Activated CD8-positive, alpha-beta T cell treated with anti-CD3 and anti-CD28 coated beads, Interleukin-2, amount 10 ng/mL, durations not matched to agents 7 days and 5 days (primary cell): ENCODE measurements at regions not wholly inside any gene's neighbourhood (a gene's known extent, or its start where the extent isn't known, plus 50 kb on each side); places are given as distances from the start of the nearest gene placed in this dataset.

Experiments
- ATAC-seq: fragments of 150-1000 bp; cut with Tn5 transposase; one replicate; pipeline ENCODE4 v1.10.0; 2021; ENCODE audit warnings: moderate library complexity
- CTCF ChIA-PET: fragments of 350-600 bp; sonication (Branson Sonifier 250); formaldehyde crosslinking; loops from one replicate; lab custom pipeline; 2021; ENCODE audit warnings: antibody characterized with exemption; lab: Charles Lee
- POLR2A ChIA-PET: fragments of 350-600 bp; sonication (Branson Sonifier 250); formaldehyde crosslinking; loops from one replicate; lab custom pipeline; 2021; ENCODE audit warnings: antibody characterized with exemption; lab: Charles Lee
- DNase-seq: peaks from one replicate; pipeline ENCODE4 v3.0.0-alpha.2; 2020
- H3K27ac Mint-ChIP-seq: one replicate; pipeline ENCODE4 v1.8.0; 2021; ENCODE audit warnings: mild to moderate bottlenecking, mixed read lengths
- H3K27me3 Mint-ChIP-seq: one replicate; pipeline ENCODE4 v1.8.0; 2021; ENCODE audit warnings: low read depth, mixed read lengths
- H3K36me3 Mint-ChIP-seq: one replicate; pipeline ENCODE4 v1.8.0; 2021; ENCODE audit warnings: low read depth, mixed read lengths
- H3K4me1 Mint-ChIP-seq: one replicate; pipeline ENCODE4 v1.8.0; 2021; ENCODE audit warnings: low read depth, mixed read lengths
- H3K4me3 Mint-ChIP-seq: one replicate; pipeline ENCODE4 v1.8.0; 2021; ENCODE audit warnings: mild to moderate bottlenecking, mixed read lengths
- H3K9me3 Mint-ChIP-seq: one replicate; pipeline ENCODE4 v1.8.0; 2022; ENCODE audit warnings: mixed read lengths; ENCODE audit not compliant: insufficient read depth

DNA sequence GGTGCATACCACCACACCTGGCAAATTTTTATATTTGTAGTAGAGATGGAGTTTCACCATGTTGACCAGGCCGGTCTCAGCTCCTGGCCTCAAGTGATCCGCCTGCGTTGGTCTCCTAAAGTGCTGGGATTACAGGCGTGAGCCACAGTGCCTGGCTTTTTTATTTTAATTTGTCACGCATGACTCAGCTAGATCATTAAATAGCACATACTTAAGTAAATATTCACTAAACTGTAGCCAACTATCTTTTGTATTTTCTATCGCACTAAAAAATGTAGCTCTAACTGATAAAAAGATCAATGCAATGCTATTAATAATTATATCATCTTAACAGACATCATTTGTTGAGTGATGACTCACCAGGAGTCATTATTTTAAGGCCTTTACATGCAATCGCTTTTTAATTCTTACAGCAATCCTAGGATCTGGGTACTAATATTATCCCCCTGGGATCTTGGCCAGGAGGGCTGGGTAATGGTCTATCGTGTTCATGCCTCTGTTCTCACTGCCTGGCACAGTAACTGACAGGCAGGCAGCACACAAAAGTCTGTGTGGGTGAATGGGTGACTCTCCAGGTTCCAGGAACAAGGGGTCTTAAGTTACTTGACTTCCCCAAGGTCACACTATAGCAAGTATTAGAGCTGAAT lies 693.5 kb upstream of the EEF2KMT start:
- no peak for DNase-seq
- Mint-ChIP-seq H3K4me3 (no peak overlapping the region), H3K9me3 (no peaks in the 10 kb centered on the region), H3K36me3 (no peaks in the 10 kb centered on the region), H3K4me1 (no peaks in the 10 kb centered on the region), H3K27ac (no peak overlapping the region), H3K27me3 (no peaks in the 10 kb centered on the region)
- ATAC-seq = no peak
- ChIA-PET POLR2A (no interaction called here), CTCF (no interaction called here)

DNA sequence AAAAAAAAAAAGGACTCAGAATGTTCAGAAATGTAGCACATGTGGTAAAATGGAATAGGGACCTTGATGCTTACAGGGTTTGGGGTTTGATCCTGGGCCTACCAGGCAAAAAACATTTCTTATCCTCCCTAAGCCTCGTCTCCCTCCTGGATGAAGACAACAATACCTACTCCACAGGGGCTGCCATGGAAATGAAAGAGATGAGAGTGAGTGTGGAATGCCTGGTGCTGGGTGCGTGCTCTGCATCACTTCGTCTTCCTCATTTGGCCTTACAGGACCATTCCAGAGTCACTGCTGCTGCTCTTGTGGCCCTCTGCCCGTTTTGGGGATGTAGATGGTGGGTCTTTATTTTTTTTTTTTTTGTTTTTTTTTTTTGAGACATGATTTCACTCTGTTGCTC lies 692.9 kb upstream of the EEF2KMT start:
- no peak overlapping the region for H3K27ac Mint-ChIP-seq
- DNase-seq (no peak), ATAC-seq (no peak)
- ChIA-PET CTCF (no interaction called here), POLR2A (no interaction called here)
- no peaks in the 10 kb centered on the region for H3K4me1 Mint-ChIP-seq
- H3K9me3 Mint-ChIP-seq = no peaks in the 10 kb centered on the region
- no peaks in the 10 kb centered on the region for H3K27me3 Mint-ChIP-seq
- H3K4me3 Mint-ChIP-seq = no peak overlapping the region
- H3K36me3 Mint-ChIP-seq = no peaks in the 10 kb centered on the region

DNA sequence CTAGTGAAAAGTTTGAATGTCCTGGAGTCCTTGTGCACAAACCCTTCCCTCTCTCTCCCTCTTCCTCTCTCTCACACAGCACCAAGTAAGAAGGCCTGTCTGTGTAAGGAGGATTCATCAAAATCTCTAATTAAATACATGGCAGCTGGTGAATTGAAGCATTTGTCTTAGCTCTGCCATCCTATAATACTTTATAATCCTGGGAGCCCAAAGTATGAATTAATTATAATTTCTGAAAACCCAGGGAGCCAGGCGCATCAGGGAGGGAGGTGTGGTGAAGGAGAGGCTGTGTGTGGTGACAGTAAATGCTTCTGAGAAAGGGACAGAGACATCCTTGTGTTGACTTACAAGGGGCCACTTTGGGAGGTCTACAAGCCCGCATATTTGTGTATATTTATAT lies 691.4 kb upstream of the EEF2KMT start:
- ATAC-seq (no peak), DNase-seq (no peak)
- H3K9me3 Mint-ChIP-seq = no peaks in the 10 kb centered on the region
- CTCF ChIA-PET = no interaction called here
- H3K27ac Mint-ChIP-seq = no peak overlapping the region
- POLR2A ChIA-PET = no interaction called here
- H3K4me3 Mint-ChIP-seq = no peak overlapping the region
- no peaks in the 10 kb centered on the region for H3K4me1 Mint-ChIP-seq
- H3K36me3 Mint-ChIP-seq = no peaks in the 10 kb centered on the region
- no peaks in the 10 kb centered on the region for H3K27me3 Mint-ChIP-seq

DNA sequence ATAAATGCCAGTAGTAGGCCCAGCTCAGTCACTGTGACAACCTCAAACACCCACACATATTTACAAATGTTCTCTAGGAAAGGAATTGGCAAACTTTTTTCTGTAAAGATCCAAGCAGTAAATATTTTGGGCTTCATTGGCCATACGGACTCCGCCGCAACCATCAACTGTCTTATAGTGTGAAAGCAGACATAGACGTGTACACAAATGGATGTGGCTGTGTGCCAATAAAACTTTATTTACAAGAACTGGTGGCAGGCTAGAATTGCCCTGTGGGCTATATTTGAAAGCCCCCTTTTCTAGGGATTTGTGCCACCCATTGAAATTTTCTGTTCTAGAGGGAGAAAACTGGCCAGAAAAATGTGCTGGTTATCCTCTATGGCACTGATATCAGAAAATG lies 683.8 kb upstream of the EEF2KMT start:
- ChIA-PET CTCF (no interaction called here), POLR2A (no interaction called here)
- ATAC-seq (no peak), DNase-seq (no peak)
- Mint-ChIP-seq H3K36me3 (no peaks in the 10 kb centered on the region), H3K4me1 (no peaks in the 10 kb centered on the region), H3K27me3 (no peaks in the 10 kb centered on the region), H3K9me3 (peaks cover 15% of the 10 kb centered on the region), H3K4me3 (no peak overlapping the region), H3K27ac (no peak overlapping the region)

DNA sequence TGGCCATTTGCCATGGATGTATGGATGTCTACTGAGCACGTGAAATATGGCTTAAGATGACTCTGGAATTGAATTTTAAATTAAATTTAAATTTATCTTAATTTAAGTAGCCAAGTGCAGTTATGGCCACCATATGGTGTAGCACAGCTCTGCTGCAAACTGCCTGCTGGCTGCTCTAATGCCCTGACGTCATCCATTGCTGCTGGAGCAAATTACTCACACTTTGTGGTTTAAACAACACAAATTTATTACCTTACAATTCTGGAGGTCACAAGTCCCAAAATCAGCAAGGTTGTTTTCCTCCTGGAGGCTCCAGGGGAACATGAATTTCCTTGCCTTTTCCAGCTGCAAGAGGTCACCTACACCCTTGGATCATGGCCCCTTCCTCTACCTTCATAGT lies 679.3 kb upstream of the EEF2KMT start:
- H3K4me1 Mint-ChIP-seq = no peaks in the 10 kb centered on the region
- H3K36me3 Mint-ChIP-seq = no peaks in the 10 kb centered on the region
- CTCF ChIA-PET = no interaction called here
- H3K9me3 Mint-ChIP-seq = peaks cover 9% of the 10 kb centered on the region
- ATAC-seq (no peak), DNase-seq (no peak)
- POLR2A ChIA-PET = no interaction called here
- H3K27ac Mint-ChIP-seq = no peak overlapping the region
- H3K4me3 Mint-ChIP-seq = no peak overlapping the region
- no peaks in the 10 kb centered on the region for H3K27me3 Mint-ChIP-seq

DNA sequence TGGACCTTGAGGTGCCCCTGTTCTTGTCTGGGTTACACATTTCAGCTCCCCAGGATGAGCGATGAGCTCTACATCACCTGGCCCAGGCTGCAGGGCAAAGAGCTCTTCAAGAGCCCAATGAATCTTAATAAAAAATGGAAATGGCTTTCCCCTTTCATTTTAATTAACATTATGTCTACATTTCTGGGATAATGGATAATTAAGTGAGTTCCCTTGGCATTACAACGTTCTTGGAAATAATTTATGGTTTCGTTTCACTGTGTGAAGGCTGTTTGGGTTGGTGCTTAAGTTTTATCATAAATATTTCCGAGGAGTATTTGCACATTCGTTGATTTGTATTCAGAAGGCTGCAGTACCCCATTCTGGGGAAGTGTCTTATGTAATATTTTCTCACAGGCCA lies 678.3 kb upstream of the EEF2KMT start:
- H3K4me1 Mint-ChIP-seq = no peaks in the 10 kb centered on the region
- H3K36me3 Mint-ChIP-seq = no peaks in the 10 kb centered on the region
- no peak overlapping the region for H3K4me3 Mint-ChIP-seq
- ATAC-seq (no peak), DNase-seq (no peak)
- CTCF ChIA-PET = interaction anchor here (0.6 kb wide), 1 partner anchor 305 kb away, joined by 3 read pairs; no protein-coding TSS in a partner anchor
- H3K9me3 Mint-ChIP-seq = peaks cover 9% of the 10 kb centered on the region
- no peaks in the 10 kb centered on the region for H3K27me3 Mint-ChIP-seq
- H3K27ac Mint-ChIP-seq = no peak overlapping the region
- POLR2A ChIA-PET = no interaction called here

DNA sequence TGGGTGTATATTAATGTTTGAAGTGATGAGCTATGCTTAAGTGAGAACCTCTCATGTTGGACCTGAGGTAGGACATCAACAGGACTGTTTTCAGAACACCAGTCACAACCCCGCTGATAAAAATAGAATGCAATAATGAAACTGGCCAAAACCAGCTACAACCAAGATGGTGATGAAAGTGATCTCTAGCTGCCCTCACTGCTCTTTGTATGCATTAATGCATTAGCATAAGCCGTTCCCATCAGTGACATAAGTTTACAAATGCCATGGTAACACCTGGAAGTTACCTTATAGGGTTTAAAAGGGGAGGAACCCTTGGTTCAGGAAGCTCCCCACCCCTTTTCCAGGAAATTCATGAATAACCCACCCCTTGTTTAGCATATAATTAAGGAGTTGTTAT lies 672.5 kb upstream of the EEF2KMT start:
- H3K9me3 Mint-ChIP-seq = peaks cover 4% of the 10 kb centered on the region
- DNase-seq (no peak), ATAC-seq (no peak)
- H3K27me3 Mint-ChIP-seq = no peaks in the 10 kb centered on the region
- POLR2A ChIA-PET = no interaction called here
- CTCF ChIA-PET = no interaction called here
- no peaks in the 10 kb centered on the region for H3K4me1 Mint-ChIP-seq
- H3K27ac Mint-ChIP-seq = no peak overlapping the region
- H3K36me3 Mint-ChIP-seq = no peaks in the 10 kb centered on the region
- H3K4me3 Mint-ChIP-seq = no peak overlapping the region

DNA sequence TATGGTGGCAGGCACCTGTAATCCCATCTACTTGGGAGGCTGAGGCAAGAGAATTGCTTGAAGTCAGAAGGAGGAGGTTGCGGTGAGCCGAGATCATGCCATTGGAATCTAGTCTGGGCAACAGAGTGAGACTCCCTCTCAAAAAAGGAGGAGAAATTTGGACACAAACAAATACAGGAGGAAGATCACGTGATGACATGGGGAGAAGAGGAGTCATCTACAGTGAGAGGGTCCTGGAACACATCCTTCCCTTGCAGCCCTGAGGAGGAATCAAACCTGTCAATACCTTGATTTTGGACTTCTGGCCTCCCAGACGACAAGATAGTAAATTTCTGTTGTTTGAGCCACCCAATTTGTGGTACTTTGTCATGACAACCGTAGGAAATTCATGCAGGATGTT lies 671.9 kb upstream of the EEF2KMT start:
- H3K4me1 Mint-ChIP-seq = no peaks in the 10 kb centered on the region
- ATAC-seq (no peak), DNase-seq (no peak)
- no peaks in the 10 kb centered on the region for H3K27me3 Mint-ChIP-seq
- no peak overlapping the region for H3K27ac Mint-ChIP-seq
- peaks cover 4% of the 10 kb centered on the region for H3K9me3 Mint-ChIP-seq
- POLR2A ChIA-PET = no interaction called here
- CTCF ChIA-PET = no interaction called here
- H3K36me3 Mint-ChIP-seq = no peaks in the 10 kb centered on the region
- no peak overlapping the region for H3K4me3 Mint-ChIP-seq

DNA sequence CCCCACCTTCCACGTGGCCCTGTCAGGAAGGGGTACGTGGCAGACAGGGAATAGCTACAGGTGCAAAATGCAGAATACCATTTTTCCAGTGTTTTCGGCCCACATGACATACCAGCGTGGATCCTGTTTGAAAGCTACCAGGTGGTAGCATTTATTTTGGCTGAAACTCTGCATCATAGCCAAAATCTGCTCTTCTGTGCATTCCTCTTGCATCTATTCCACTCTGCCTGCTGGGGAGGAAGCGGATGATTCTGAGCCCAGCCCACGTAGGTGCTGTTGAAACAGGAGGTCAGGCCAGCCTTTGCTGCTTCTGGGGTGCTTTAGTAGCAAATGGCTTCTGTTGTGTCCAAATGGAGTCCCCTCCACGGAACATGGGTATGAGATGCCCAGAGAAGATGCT lies 670.9 kb upstream of the EEF2KMT start:
- no peaks in the 10 kb centered on the region for H3K36me3 Mint-ChIP-seq
- ChIA-PET CTCF (no interaction called here), POLR2A (no interaction called here)
- no peak for DNase-seq
- H3K27me3 Mint-ChIP-seq = no peaks in the 10 kb centered on the region
- H3K27ac Mint-ChIP-seq = no peak overlapping the region
- H3K4me3 Mint-ChIP-seq = no peak overlapping the region
- H3K9me3 Mint-ChIP-seq = peaks cover 4% of the 10 kb centered on the region
- no peak for ATAC-seq
- H3K4me1 Mint-ChIP-seq = no peaks in the 10 kb centered on the region

DNA sequence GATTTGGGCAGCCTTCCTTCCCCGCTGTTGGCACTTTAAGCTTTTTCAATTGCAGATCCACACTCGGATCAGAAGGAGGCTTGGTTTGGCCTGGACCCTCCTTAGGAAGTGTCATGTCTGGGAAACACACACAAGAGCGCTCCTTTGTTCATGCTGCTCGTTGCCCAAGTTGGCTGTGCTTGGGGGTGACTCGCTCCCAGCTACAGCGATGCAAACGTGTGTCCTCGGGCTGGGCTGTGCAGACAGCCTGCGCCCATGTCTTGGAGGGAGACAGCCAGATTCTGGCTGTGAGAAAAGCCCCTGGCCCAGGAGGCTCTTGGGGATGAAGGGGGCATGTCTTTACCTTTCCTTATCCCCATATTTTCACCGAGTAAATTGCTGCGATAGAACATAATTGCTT lies 665.6 kb upstream of the EEF2KMT start:
- Mint-ChIP-seq H3K27ac (no peak overlapping the region), H3K27me3 (no peaks in the 10 kb centered on the region), H3K4me1 (no peaks in the 10 kb centered on the region), H3K36me3 (no peaks in the 10 kb centered on the region), H3K9me3 (peaks cover 4% of the 10 kb centered on the region), H3K4me3 (no peak overlapping the region)
- CTCF ChIA-PET = no interaction called here
- POLR2A ChIA-PET = no interaction called here
- ATAC-seq = no peak
- DNase-seq = no peak

DNA sequence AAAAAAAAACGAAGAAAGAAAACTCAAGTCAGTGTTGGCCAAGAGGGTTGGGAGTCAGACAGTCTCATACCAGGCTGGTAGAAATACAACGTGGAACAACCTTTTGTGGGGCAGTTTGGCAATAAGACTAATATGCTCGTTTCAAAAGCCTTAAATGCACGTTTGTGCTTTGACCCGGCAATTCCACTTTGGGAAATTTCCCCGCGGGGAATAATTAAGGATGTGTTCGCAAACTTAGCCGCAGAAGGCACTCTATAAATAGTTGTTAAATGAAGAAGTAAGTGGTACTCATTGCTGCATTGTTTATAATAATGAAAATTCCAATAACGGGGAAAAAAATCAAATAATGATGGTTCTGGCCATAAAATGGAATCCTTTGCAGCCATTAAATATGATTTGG lies 664.8 kb upstream of the EEF2KMT start:
- Mint-ChIP-seq H3K27me3 (no peaks in the 10 kb centered on the region), H3K4me1 (no peaks in the 10 kb centered on the region), H3K4me3 (no peak overlapping the region), H3K36me3 (no peaks in the 10 kb centered on the region), H3K27ac (no peak overlapping the region), H3K9me3 (peaks cover 4% of the 10 kb centered on the region)
- ChIA-PET POLR2A (no interaction called here), CTCF (no interaction called here)
- DNase-seq (no peak), ATAC-seq (no peak)

DNA sequence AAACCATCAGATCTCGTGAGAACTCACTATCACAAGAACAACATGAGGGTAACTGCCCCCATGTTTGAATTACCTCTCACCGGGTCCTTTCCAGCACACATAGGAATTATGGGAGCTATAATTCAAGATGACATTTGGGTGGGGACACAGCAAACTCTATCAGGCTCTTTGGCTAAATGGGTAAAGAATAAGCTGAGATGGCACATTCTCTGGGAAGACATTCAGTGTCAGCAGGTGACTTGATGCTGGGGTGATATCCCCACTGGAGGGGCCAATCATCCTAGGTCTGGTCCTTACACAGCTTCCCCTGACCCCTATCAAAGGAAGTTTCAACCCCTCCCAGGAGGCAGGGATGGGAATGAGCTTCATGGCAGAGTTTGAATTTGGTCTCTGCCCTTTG lies 664.0 kb upstream of the EEF2KMT start:
- CTCF ChIA-PET = no interaction called here
- Mint-ChIP-seq H3K36me3 (no peaks in the 10 kb centered on the region), H3K4me3 (no peak overlapping the region), H3K27ac (no peak overlapping the region), H3K4me1 (no peaks in the 10 kb centered on the region), H3K9me3 (peaks cover 4% of the 10 kb centered on the region), H3K27me3 (no peaks in the 10 kb centered on the region)
- POLR2A ChIA-PET = no interaction called here
- ATAC-seq (no peak), DNase-seq (no peak)

DNA sequence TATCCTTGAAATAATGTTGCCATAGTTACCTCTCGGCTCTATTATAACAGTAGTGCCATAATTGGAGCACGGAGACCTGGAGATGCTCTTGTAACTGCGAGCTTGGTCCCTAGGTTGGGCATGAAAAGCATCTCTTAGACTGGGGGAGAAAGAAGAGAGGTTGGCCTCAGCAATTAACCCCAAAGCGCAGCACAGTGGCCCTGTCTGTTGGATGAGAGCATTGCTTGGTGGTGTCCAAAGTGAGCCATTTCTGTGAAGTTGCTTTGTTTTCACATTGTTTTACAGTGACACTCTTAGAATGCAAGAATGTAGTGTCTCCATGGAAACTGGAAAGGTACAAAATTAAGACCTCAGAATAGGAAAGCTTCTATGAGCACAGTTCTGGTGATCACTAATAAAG lies 660.7 kb upstream of the EEF2KMT start:
- Mint-ChIP-seq H3K4me1 (no peaks in the 10 kb centered on the region), H3K4me3 (no peak overlapping the region), H3K27me3 (no peaks in the 10 kb centered on the region), H3K36me3 (no peaks in the 10 kb centered on the region), H3K9me3 (no peaks in the 10 kb centered on the region), H3K27ac (no peak overlapping the region)
- DNase-seq (no peak), ATAC-seq (no peak)
- ChIA-PET POLR2A (no interaction called here), CTCF (no interaction called here)
